ENCODE measurements at regions not wholly inside any gene's neighbourhood (a gene's known extent, or its start where the extent isn't known, plus 50 kb on each side); places are given as distances from the start of the nearest gene placed in this dataset.

DNA sequence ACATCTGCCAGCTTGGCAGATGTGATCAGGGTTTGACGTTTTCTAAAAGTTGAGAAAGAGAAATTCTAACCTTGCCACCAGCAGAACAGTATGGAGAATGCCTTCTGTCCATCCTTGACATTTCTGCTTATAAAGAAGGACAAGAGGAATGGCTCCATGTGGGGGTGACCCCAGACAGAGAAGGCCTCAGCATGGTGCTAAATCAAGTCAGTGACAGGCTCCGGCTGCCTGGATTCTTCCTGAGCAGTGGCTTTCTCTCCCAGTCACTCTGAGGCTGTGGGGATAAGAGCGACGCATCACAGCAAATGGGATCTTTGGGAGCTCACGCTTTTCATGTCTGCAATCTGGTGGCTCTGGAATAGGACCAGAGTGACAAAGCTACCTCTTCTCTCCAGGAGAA, 640.2 kb upstream of the CAMK1G start:
- peaks cover 4% of the 10 kb centered on the region; the same call in 1 of the 2 replicates for H3K36me3 Mint-ChIP-seq (ENCODE audit: low read depth)
- H3K27ac Mint-ChIP-seq = no peak overlapping the region
- no peaks in the 10 kb centered on the region; the same call in 1 of the 2 replicates for H3K4me1 Mint-ChIP-seq (ENCODE audit: low read depth)

DNA sequence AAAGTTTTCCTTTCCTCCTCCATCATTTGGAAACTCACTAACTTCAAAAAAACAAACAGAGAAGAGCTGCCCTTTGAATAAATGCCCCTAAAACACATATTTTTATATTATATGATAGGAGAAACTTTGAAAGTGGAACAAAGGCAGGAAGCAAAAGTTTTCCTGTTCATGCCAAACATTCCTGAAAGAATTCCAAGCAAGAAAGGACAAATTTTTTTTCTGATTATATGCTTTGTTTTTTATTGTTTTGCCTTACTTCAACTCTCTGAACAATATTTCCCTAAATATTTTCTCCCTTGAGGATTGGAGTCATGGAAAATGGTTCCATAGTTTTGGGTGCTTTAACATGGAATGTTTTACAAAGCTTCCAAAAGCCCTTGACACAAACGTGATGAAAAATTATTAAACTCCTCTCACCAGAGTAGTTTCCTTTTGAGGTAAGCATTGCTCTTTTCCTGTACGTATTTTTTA, 638.5 kb upstream of the CAMK1G start:
- Mint-ChIP-seq H3K27ac (no peak overlapping the region), H3K36me3 (ENCODE audit: low read depth) (peaks cover 4% of the 10 kb centered on the region; the same call in 1 of the 2 replicates), H3K4me3 (no peak overlapping the region), H3K4me1 (ENCODE audit: low read depth) (no peaks in the 10 kb centered on the region; the same call in 1 of the 2 replicates), H3K9me3 (peaks cover 21% of the 10 kb centered on the region), H3K27me3 (ENCODE audit: insufficient read depth) (no peaks in the 10 kb centered on the region; the same call in 1 of the 2 replicates)
- TF ChIP-seq, protein P1, sequence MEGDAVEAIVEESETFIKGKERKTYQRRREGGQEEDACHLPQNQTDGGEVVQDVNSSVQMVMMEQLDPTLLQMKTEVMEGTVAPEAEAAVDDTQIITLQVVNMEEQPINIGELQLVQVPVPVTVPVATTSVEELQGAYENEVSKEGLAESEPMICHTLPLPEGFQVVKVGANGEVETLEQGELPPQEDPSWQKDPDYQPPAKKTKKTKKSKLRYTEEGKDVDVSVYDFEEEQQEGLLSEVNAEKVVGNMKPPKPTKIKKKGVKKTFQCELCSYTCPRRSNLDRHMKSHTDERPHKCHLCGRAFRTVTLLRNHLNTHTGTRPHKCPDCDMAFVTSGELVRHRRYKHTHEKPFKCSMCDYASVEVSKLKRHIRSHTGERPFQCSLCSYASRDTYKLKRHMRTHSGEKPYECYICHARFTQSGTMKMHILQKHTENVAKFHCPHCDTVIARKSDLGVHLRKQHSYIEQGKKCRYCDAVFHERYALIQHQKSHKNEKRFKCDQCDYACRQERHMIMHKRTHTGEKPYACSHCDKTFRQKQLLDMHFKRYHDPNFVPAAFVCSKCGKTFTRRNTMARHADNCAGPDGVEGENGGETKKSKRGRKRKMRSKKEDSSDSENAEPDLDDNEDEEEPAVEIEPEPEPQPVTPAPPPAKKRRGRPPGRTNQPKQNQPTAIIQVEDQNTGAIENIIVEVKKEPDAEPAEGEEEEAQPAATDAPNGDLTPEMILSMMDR (IDR thresholded peaks at IDR 0.05) = no peak
- no peak for DNase-seq

More for the DNA sequence above, 640.2 kb upstream of the CAMK1G start:
- H3K9me3 Mint-ChIP-seq = peaks cover 32% of the 10 kb centered on the region
- TF ChIP-seq, protein P1 (IDR thresholded peaks at IDR 0.05) = no peak
- H3K27me3 Mint-ChIP-seq (ENCODE audit: insufficient read depth) = no peaks in the 10 kb centered on the region; the same call in none of the 2 replicates
- H3K4me3 Mint-ChIP-seq = no peak overlapping the region
- no peak for DNase-seq

DNA sequence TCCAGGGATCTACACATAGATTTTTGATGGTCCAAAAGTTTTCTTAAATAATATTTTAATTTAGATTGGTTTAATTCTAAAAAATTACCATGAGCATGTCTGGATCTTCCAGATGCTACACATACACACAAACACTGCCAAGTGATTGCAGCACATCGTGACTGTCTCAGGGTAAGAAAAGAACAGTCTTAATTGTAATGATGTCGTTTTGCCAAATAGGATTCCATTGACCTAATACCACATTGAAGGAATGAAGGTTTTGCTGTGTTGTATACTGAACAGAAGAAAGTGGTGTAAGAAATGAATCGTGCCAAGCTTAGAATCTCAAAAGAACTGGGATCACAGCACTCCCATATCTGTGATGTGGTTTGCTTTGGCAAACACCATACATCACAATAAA, 633.3 kb upstream of the CAMK1G start:
- Mint-ChIP-seq H3K4me3 (no peak overlapping the region), H3K9me3 (peaks cover 13% of the 10 kb centered on the region), H3K36me3 (ENCODE audit: low read depth) (no peaks in the 10 kb centered on the region), H3K27me3 (ENCODE audit: insufficient read depth) (no peaks in the 10 kb centered on the region; the same call in 1 of the 2 replicates), H3K4me1 (ENCODE audit: low read depth) (no peaks in the 10 kb centered on the region; the same call in 1 of the 2 replicates), H3K27ac (no peak overlapping the region)
- DNase-seq = no peak
- TF ChIP-seq, protein P1 (IDR thresholded peaks at IDR 0.05) = no peak

DNA sequence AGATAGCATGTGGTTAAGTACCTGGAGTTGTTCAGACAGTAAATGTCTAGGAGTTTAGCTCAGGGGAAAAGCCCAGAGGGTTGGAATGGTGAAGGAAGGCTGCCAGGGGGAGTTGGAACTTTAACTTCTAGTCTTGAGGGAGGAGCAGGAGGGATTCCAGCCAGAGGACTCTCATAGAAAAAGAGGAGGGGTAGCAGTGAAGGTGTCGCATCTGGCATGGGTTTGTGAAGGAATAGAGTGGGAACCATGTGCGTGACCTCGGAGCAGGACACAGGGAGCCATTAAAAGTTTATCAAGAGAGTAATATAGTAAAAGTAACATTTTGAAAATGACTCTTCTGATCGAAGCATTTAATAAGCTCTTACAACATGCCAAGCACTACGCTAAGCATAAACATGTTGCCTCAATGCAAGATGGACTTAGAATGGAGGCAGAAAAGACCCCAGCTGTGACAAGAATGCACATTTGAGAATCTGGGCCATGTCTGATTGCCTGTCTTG, 632.4 kb upstream of the CAMK1G start:
- Mint-ChIP-seq H3K9me3 (peaks cover 15% of the 10 kb centered on the region), H3K27ac (no peak overlapping the region), H3K36me3 (ENCODE audit: low read depth) (no peaks in the 10 kb centered on the region), H3K27me3 (ENCODE audit: insufficient read depth) (no peaks in the 10 kb centered on the region; the same call in 1 of the 2 replicates), H3K4me3 (no peak overlapping the region), H3K4me1 (ENCODE audit: low read depth) (no peaks in the 10 kb centered on the region)
- TF ChIP-seq, protein P1 (IDR thresholded peaks at IDR 0.05) = no peak
- DNase-seq = no peak

DNA sequence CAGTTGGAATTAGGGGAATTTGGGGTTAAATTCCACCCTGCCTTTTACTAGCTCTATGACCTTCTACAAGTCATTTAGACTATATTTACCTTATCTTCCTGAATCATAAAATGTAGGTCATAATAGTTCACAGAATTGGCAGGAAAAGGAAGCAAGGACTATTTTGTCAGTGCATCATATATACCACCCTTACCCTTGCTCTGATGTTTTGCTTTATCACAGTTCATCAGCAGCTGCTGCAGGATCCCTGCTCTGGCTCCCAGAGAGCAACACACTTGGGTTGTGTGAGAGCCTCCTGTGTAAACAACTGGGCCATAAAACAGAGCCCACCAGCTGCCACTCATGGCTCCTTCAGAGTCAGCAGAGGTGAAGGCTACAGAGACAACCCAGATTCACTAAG, 631.6 kb upstream of the CAMK1G start:
- Mint-ChIP-seq H3K4me3 (no peak overlapping the region), H3K27me3 (ENCODE audit: insufficient read depth) (no peaks in the 10 kb centered on the region; the same call in 1 of the 2 replicates), H3K27ac (no peak overlapping the region), H3K9me3 (peaks cover 21% of the 10 kb centered on the region), H3K36me3 (ENCODE audit: low read depth) (no peaks in the 10 kb centered on the region), H3K4me1 (ENCODE audit: low read depth) (no peaks in the 10 kb centered on the region)
- no peak for DNase-seq
- TF ChIP-seq, protein P1 (IDR thresholded peaks at IDR 0.05) = no peak

All from HFFc6 (cell line).